H1 (cell line): ENCODE measurements at regions not wholly inside any gene's neighbourhood (a gene's known extent, or its start where the extent isn't known, plus 50 kb on each side); places are given as distances from the start of the nearest gene placed in this dataset.

Experiments
- CTCF ChIA-PET: fragments of 300-600 bp; sonication (Branson Sonifier 250); formaldehyde crosslinking; loops from one replicate; lab custom pipeline; 2021; ENCODE audit not compliant: partially characterized antibody; lab: Charles Lee
- POLR2A ChIA-PET: fragments of 300-600 bp; sonication (Branson Sonifier 250); formaldehyde crosslinking; loops from one replicate; lab custom pipeline; 2021; ENCODE audit warnings: inconsistent platforms; ENCODE audit not compliant: partially characterized antibody; lab: Charles Lee
- DNase-seq, 2 experiments: peaks; one replicate each; pipeline versions ENCODE4 v3.0.0 to v3.0.0-alpha.2; 2010 to 2022; ENCODE audit warnings: low spot score in 2 of 2, low read depth in 1 of 2, mixed read lengths in 1 of 2
- FAIRE-seq: peaks from 2 replicates; lab custom pipeline; 2011; peaks lifted over from hg19 to GRCh38; lab: Jason Lieb, UNC
- H2AFZ ChIP-seq: 2 replicates; pipeline ENCODE4 v1.8.1; 2012; ENCODE audit warnings: low read length, inconsistent platforms
- H2AK5ac ChIP-seq: 2 replicates; pipeline ENCODE4 v1.6.1; 2013; ENCODE audit warnings: low read depth, low read length
- H2BK120ac ChIP-seq: replicated peaks from 2 replicates; pipeline ENCODE3; 2013; ENCODE audit warnings: low read depth, low read length, inconsistent platforms
- H2BK12ac ChIP-seq: 2 replicates; pipeline ENCODE4 v1.6.1; 2013; ENCODE audit warnings: low read depth, low read length
- H2BK15ac ChIP-seq: 2 replicates; pipeline ENCODE4 v1.6.1; 2013; ENCODE audit warnings: low read length
- H2BK20ac ChIP-seq: 2 replicates; pipeline ENCODE4 v1.6.1; 2013; ENCODE audit warnings: low read length
- H2BK5ac ChIP-seq: 2 replicates; pipeline ENCODE4 v1.6.1; 2013; ENCODE audit warnings: low read depth, low read length
- H3K14ac ChIP-seq: 2 replicates; pipeline ENCODE4 v1.6.1; 2013; ENCODE audit warnings: inconsistent platforms; ENCODE audit not compliant: insufficient read length
- H3K18ac ChIP-seq: 2 replicates; pipeline ENCODE4 v1.6.1; 2013; ENCODE audit warnings: low read length; ENCODE audit errors: extremely low read depth
- H3K23ac ChIP-seq: 2 replicates; pipeline ENCODE4 v1.6.1; 2013; ENCODE audit warnings: inconsistent platforms; ENCODE audit not compliant: insufficient read length
- H3K23me2 ChIP-seq: 2 replicates; pipeline ENCODE4 v1.6.1; 2013; ENCODE audit warnings: low read depth, low read length
- H3K27ac ChIP-seq: 2 replicates; pipeline ENCODE4 v1.6.1; 2011; ENCODE audit warnings: low read depth, low read length, inconsistent platforms
- H3K27me3 ChIP-seq, 4 experiments: replicated peaks in 1 of 4; 1 replicate in 1 of 4; 2 replicates in 3 of 4; pipeline versions ENCODE4 v1.6.1 to v1.8.1; 2011 to 2013; ENCODE audit warnings: low read length in 3 of 4, mild to moderate bottlenecking in 3 of 4, inconsistent platforms in 2 of 4, mixed read lengths in 2 of 4, moderate library complexity in 1 of 4; ENCODE audit not compliant: control insufficient read depth in 3 of 4, insufficient read depth in 3 of 4; ENCODE audit errors: extremely low read depth in 1 of 4
- H3K36me3 ChIP-seq, 4 experiments: 2 replicates each; pipeline versions ENCODE4 v1.6.1 to v1.8.1; 2011 to 2013; ENCODE audit warnings: mild to moderate bottlenecking in 4 of 4, low read length in 3 of 4, moderate library complexity in 2 of 4, control low read depth in 1 of 4, inconsistent platforms in 1 of 4; ENCODE audit not compliant: insufficient read depth in 4 of 4, control insufficient read depth in 2 of 4
- H3K4ac ChIP-seq: replicated peaks from 2 replicates; pipeline ENCODE3; 2013; ENCODE audit warnings: low read length, low read depth, mixed read lengths, inconsistent platforms; ENCODE audit not compliant: insufficient read length
- H3K4me1 ChIP-seq, 4 experiments: replicated peaks in 1 of 4; 1 replicate in 1 of 4; 2 replicates in 3 of 4; pipeline versions ENCODE4 v1.6.1 to v1.8.1; 2011 to 2013; ENCODE audit warnings: low read length in 3 of 4, inconsistent platforms in 2 of 4, mixed read lengths in 1 of 4; ENCODE audit not compliant: insufficient read depth in 4 of 4, control insufficient read depth in 3 of 4
- H3K4me2 ChIP-seq, 2 experiments: 2 replicates each; pipeline versions ENCODE4 v1.6.1 to v1.8.1; 2011 to 2013; ENCODE audit warnings: low read depth in 2 of 2, low read length in 2 of 2, control low read depth in 1 of 2, inconsistent platforms in 1 of 2, mild to moderate bottlenecking in 1 of 2; ENCODE audit not compliant: insufficient read depth in 1 of 2
- H3K4me3 ChIP-seq, 4 experiments: fragments of 200-600, 300-600 bp in 1 of 4; sonication (generic), shearing (Covaris generic), sonication (Bioruptor Twin) in 1 of 4; 2 replicates each; pipeline versions ENCODE4 v1.5.1 to v1.8.1; 2011 to 2016; ENCODE audit warnings: low read length in 4 of 4, low read depth in 3 of 4, control low read depth in 2 of 4, inconsistent platforms in 2 of 4, mild to moderate bottlenecking in 2 of 4, mixed read lengths in 1 of 4, moderate library complexity in 1 of 4; ENCODE audit not compliant: insufficient read depth in 2 of 4; ENCODE audit errors: extremely low read depth in 1 of 4
- H3K56ac ChIP-seq: replicated peaks from 2 replicates; pipeline ENCODE3; 2013; ENCODE audit warnings: low read depth, mild to moderate bottlenecking, mixed read lengths, low read length, inconsistent platforms; ENCODE audit not compliant: insufficient read length
- H3K79me1 ChIP-seq: 2 replicates; pipeline ENCODE4 v1.6.1; 2013; ENCODE audit warnings: low read depth, low read length, control low read depth
- H3K79me2 ChIP-seq, 2 experiments: 2 replicates each; pipeline versions ENCODE4 v1.6.1 to v1.8.1; 2012 to 2013; ENCODE audit warnings: low read length in 2 of 2, mild to moderate bottlenecking in 2 of 2, inconsistent platforms in 1 of 2; ENCODE audit not compliant: insufficient read depth in 2 of 2, control insufficient read depth in 1 of 2
- H3K9ac ChIP-seq, 4 experiments: replicated peaks in 1 of 4; 1 replicate in 1 of 4; 2 replicates in 3 of 4; pipeline versions ENCODE4 v1.6.1 to v1.8.1; 2011 to 2013; ENCODE audit warnings: low read depth in 3 of 4, low read length in 3 of 4, control low read depth in 2 of 4, mild to moderate bottlenecking in 2 of 4, moderate library complexity in 2 of 4, inconsistent platforms in 1 of 4; ENCODE audit errors: extremely low read depth in 1 of 4
- H3K9me3 ChIP-seq, 2 experiments: 2 replicates each; pipeline versions ENCODE4 v1.6.1 to v1.8.1; 2012 to 2013; ENCODE audit warnings: mild to moderate bottlenecking in 2 of 2, moderate library complexity in 2 of 2, control low read depth in 1 of 2, inconsistent platforms in 1 of 2, low read depth in 1 of 2, low read length in 1 of 2, mixed read lengths in 1 of 2; ENCODE audit not compliant: insufficient read depth in 2 of 2
- H4K20me1 ChIP-seq, 2 experiments: replicated peaks in 1 of 2; 2 replicates each; pipeline versions ENCODE3 to v1.8.1; 2011 to 2013; ENCODE audit warnings: inconsistent platforms in 2 of 2, low read length in 2 of 2, mild to moderate bottlenecking in 1 of 2; ENCODE audit not compliant: insufficient read depth in 2 of 2, control insufficient read depth in 1 of 2
- H4K5ac ChIP-seq: 2 replicates; pipeline ENCODE4 v1.6.1; 2013; ENCODE audit warnings: low read length, low read depth, mixed read lengths, inconsistent platforms; ENCODE audit not compliant: insufficient read length
- H4K8ac ChIP-seq: 2 replicates; pipeline ENCODE4 v1.8.0; 2013; ENCODE audit warnings: mild to moderate bottlenecking, moderate library complexity, low read length, inconsistent platforms; ENCODE audit not compliant: insufficient read depth; ENCODE audit errors: extremely low read depth
- H4K91ac ChIP-seq: replicated peaks from 2 replicates; pipeline ENCODE3; 2013; ENCODE audit warnings: low read length, mixed read lengths, inconsistent platforms; ENCODE audit not compliant: insufficient read length
- CBX8 ChIP-seq: fragments of 300-800, 300-1000 bp; sonication (generic); IDR thresholded peaks from 2 replicates; pipeline ENCODE4 v1.7.1; 2016; ENCODE audit warnings: low read depth, low read length, borderline replicate concordance
- RBBP5 ChIP-seq: IDR thresholded peaks from 2 replicates; pipeline ENCODE4 v1.7.1; 2012; ENCODE audit warnings: low read depth, mild to moderate bottlenecking, inconsistent platforms, low read length, moderate library complexity, borderline replicate concordance
- TBP ChIP-seq: IDR thresholded peaks from 2 replicates; pipeline ENCODE4 v1.6.1; 2011; ENCODE audit warnings: low read depth, low read length, improper control_type of control experiment
- TEAD4 ChIP-seq: IDR thresholded peaks from 2 replicates; pipeline ENCODE4 v1.6.1; 2012; ENCODE audit warnings: low read depth, low read length, inconsistent platforms, mixed read lengths
- WGBS, 2 experiments: shearing (Covaris generic) in 1 of 2; methylation state at CpG; one replicate each; pipeline versions ENCODE4 v1.1.6 to v1.1.7; 2013 to 2015; ENCODE audit warnings: low lambda C conversion rate in 2 of 2, mixed read lengths in 2 of 2, inconsistent platforms in 1 of 2, low coverage in 1 of 2, missing lambda C conversion rate in 1 of 2; ENCODE audit not compliant: insufficient replicate concordance in 2 of 2, insufficient coverage in 1 of 2, insufficient read length in 1 of 2; ENCODE audit errors: extremely low coverage in 1 of 2, missing lambda C conversion rate in 1 of 2; 5-methylcytosine and 5-hydroxymethylcytosine counted together

DNA sequence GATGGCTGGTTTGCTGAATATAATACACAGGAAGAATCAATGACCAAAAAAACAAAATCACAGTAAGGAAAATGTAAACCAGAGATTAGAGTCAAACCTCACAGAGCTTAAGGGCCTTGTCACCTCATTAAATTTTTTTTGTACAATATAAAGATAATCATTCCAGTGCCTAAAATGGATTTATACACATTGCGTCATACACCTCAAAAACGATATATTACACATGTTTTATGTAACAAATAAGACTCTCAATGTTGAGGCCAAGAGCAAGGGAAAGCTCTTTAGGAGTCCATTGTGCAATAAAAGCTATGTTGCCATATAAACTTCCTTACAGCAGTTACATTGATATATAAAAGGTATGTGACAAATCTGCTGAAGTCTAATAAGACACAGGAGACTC, 856.7 kb upstream of the SLITRK1 start:
- no peak overlapping the region for H3K27ac ChIP-seq
- no peak overlapping the region for H3K4me3 ChIP-seq
- H3K9ac ChIP-seq, result no peak overlapping the region
- TF ChIP-seq TEAD4, result no peak
- no peak for TF ChIP-seq CBX8
- TF ChIP-seq RBBP5, result no peak
- TF ChIP-seq TBP, result no peak
- TF ChIP-seq, all 59 proteins: peak for 0
- no peak overlapping the region for H4K8ac ChIP-seq
- no peak overlapping the region for H3K4ac ChIP-seq
- H2BK15ac ChIP-seq, result no peak overlapping the region
- H2BK120ac ChIP-seq, result no peak overlapping the region
- no peak overlapping the region for H4K91ac ChIP-seq
- H3K9me3 ChIP-seq, result no peaks in the 10 kb centered on the region
- no peak overlapping the region for H3K4me2 ChIP-seq
- no peak for DNase-seq
- no peaks in the 10 kb centered on the region for H3K4me1 ChIP-seq
- no peak overlapping the region for H3K56ac ChIP-seq
- H2BK20ac ChIP-seq, result no peak overlapping the region
- H2AFZ ChIP-seq, result no peak overlapping the region
- no peak for FAIRE-seq
- H2BK12ac ChIP-seq, result no peak overlapping the region
- H3K79me1 ChIP-seq, result no peaks in the 10 kb centered on the region
- no peak overlapping the region for H3K18ac ChIP-seq
- H4K5ac ChIP-seq, result no peak overlapping the region
- no peak overlapping the region for H3K14ac ChIP-seq
- no peak overlapping the region for H3K23ac ChIP-seq
- CTCF ChIA-PET, result no interaction called here
- WGBS, 2 experiments, result 98% methylated on average over 2 of the region's 2 CpGs; no CpG with 5 or more reads in 1 of the 2 experiments
- POLR2A ChIA-PET, result no interaction called here
- H3K79me2 ChIP-seq, result no peaks in the 10 kb centered on the region
- no peaks in the 10 kb centered on the region for H4K20me1 ChIP-seq
- no peaks in the 10 kb centered on the region for H3K36me3 ChIP-seq
- no peak overlapping the region for H2BK5ac ChIP-seq
- H2AK5ac ChIP-seq, result no peak overlapping the region
- H3K23me2 ChIP-seq, result no peaks in the 10 kb centered on the region
- H3K27me3 ChIP-seq, result no peaks in the 10 kb centered on the region
